ENCODE measurements at regions not wholly inside any gene's neighbourhood (a gene's known extent, or its start where the extent isn't known, plus 50 kb on each side); places are given as distances from the start of the nearest gene placed in this dataset.

- Mint-ChIP-seq H3K9me3 (peaks cover 6% of the 10 kb centered on the region), H3K27me3 (ENCODE audit: low read depth) (no peaks in the 10 kb centered on the region), H3K36me3 (ENCODE audit: insufficient read depth) (no peaks in the 10 kb centered on the region), H3K4me3 (no peak overlapping the region), H3K4me1 (ENCODE audit: low read depth) (no peaks in the 10 kb centered on the region)
- ATAC-seq (no peak), DNase-seq (no peak)
Measured at GRCh38 chr4:60588556-60588955, 611.6 kb upstream of the ADGRL3 start.

- ATAC-seq (no peak), DNase-seq (no peak)
- Mint-ChIP-seq H3K4me3 (no peak overlapping the region), H3K36me3 (ENCODE audit: insufficient read depth) (no peaks in the 10 kb centered on the region), H3K9me3 (peaks cover 6% of the 10 kb centered on the region), H3K27me3 (ENCODE audit: low read depth) (no peaks in the 10 kb centered on the region), H3K4me1 (ENCODE audit: low read depth) (no peaks in the 10 kb centered on the region)
Measured at GRCh38 chr4:60589425-60589824, 610.7 kb upstream of the ADGRL3 start.

- H3K36me3 Mint-ChIP-seq (ENCODE audit: insufficient read depth): no peaks in the 10 kb centered on the region
- DNase-seq (no peak), ATAC-seq (no peak)
- no peaks in the 10 kb centered on the region for H3K4me1 Mint-ChIP-seq (ENCODE audit: low read depth)
- H3K27me3 Mint-ChIP-seq (ENCODE audit: low read depth): no peaks in the 10 kb centered on the region
- H3K9me3 Mint-ChIP-seq: peaks cover 6% of the 10 kb centered on the region
- no peak overlapping the region for H3K4me3 Mint-ChIP-seq
Measured at GRCh38 chr4:60590116-60590515, 610.0 kb upstream of the ADGRL3 start.

- Mint-ChIP-seq H3K27me3 (ENCODE audit: low read depth) (no peaks in the 10 kb centered on the region), H3K4me1 (ENCODE audit: low read depth) (no peaks in the 10 kb centered on the region), H3K36me3 (ENCODE audit: insufficient read depth) (no peaks in the 10 kb centered on the region), H3K4me3 (no peak overlapping the region), H3K9me3 (peaks cover 11% of the 10 kb centered on the region)
- ATAC-seq (no peak), DNase-seq (no peak)
Measured at GRCh38 chr4:60605646-60606354, 594.3 kb upstream of the ADGRL3 start.

- Mint-ChIP-seq H3K36me3 (ENCODE audit: insufficient read depth) (no peaks in the 10 kb centered on the region), H3K27me3 (ENCODE audit: low read depth) (no peaks in the 10 kb centered on the region), H3K9me3 (peaks cover 10% of the 10 kb centered on the region), H3K4me1 (ENCODE audit: low read depth) (no peaks in the 10 kb centered on the region), H3K4me3 (no peak overlapping the region)
- DNase-seq (no peak), ATAC-seq (no peak)
Measured at GRCh38 chr4:60611762-60612496, 588.2 kb upstream of the ADGRL3 start.

GRCh38 chr4:60617731-60618130, 582.4 kb upstream of the ADGRL3 start:
- Mint-ChIP-seq H3K9me3 (peaks cover 13% of the 10 kb centered on the region), H3K4me1 (ENCODE audit: low read depth) (no peaks in the 10 kb centered on the region), H3K4me3 (no peak overlapping the region), H3K36me3 (ENCODE audit: insufficient read depth) (no peaks in the 10 kb centered on the region), H3K27me3 (ENCODE audit: low read depth) (no peaks in the 10 kb centered on the region)
- ATAC-seq: no peak
- DNase-seq: no peak

GRCh38 chr4:60619531-60620305, 580.4 kb upstream of the ADGRL3 start:
- H3K9me3 Mint-ChIP-seq: peaks cover 13% of the 10 kb centered on the region
- no peak overlapping the region for H3K4me3 Mint-ChIP-seq
- no peaks in the 10 kb centered on the region for H3K36me3 Mint-ChIP-seq (ENCODE audit: insufficient read depth)
- no peaks in the 10 kb centered on the region for H3K4me1 Mint-ChIP-seq (ENCODE audit: low read depth)
- DNase-seq: no peak
- ATAC-seq: no peak
- no peaks in the 10 kb centered on the region for H3K27me3 Mint-ChIP-seq (ENCODE audit: low read depth)

- Mint-ChIP-seq H3K4me1 (ENCODE audit: low read depth) (no peaks in the 10 kb centered on the region), H3K36me3 (ENCODE audit: insufficient read depth) (no peaks in the 10 kb centered on the region), H3K27me3 (ENCODE audit: low read depth) (no peaks in the 10 kb centered on the region), H3K9me3 (peaks cover 30% of the 10 kb centered on the region), H3K4me3 (no peak overlapping the region)
- ATAC-seq: no peak
- DNase-seq: no peak
Measured at GRCh38 chr4:60637976-60638375, 562.1 kb upstream of the ADGRL3 start.

GRCh38 chr4:60648774-60649173, 551.4 kb upstream of the ADGRL3 start:
- ATAC-seq: no peak
- peaks cover 19% of the 10 kb centered on the region for H3K9me3 Mint-ChIP-seq
- H3K4me3 Mint-ChIP-seq: no peak overlapping the region
- no peaks in the 10 kb centered on the region for H3K27me3 Mint-ChIP-seq (ENCODE audit: low read depth)
- H3K36me3 Mint-ChIP-seq (ENCODE audit: insufficient read depth): no peaks in the 10 kb centered on the region
- H3K4me1 Mint-ChIP-seq (ENCODE audit: low read depth): no peaks in the 10 kb centered on the region
- no peak for DNase-seq

GRCh38 chr4:60652933-60653332, 547.2 kb upstream of the ADGRL3 start:
- DNase-seq (no peak), ATAC-seq (no peak)
- Mint-ChIP-seq H3K4me3 (no peak overlapping the region), H3K9me3 (peaks cover 29% of the 10 kb centered on the region), H3K36me3 (ENCODE audit: insufficient read depth) (no peaks in the 10 kb centered on the region), H3K27me3 (ENCODE audit: low read depth) (no peaks in the 10 kb centered on the region), H3K4me1 (ENCODE audit: low read depth) (no peaks in the 10 kb centered on the region)

- Mint-ChIP-seq H3K27me3 (ENCODE audit: low read depth) (no peaks in the 10 kb centered on the region), H3K36me3 (ENCODE audit: insufficient read depth) (no peaks in the 10 kb centered on the region), H3K4me1 (ENCODE audit: low read depth) (no peaks in the 10 kb centered on the region), H3K4me3 (no peak overlapping the region), H3K9me3 (peaks cover 16% of the 10 kb centered on the region)
- ATAC-seq (no peak), DNase-seq (no peak)
Measured at GRCh38 chr4:60655356-60655755, 544.8 kb upstream of the ADGRL3 start.

- ATAC-seq (no peak), DNase-seq (no peak)
- Mint-ChIP-seq H3K4me1 (ENCODE audit: low read depth) (no peaks in the 10 kb centered on the region), H3K9me3 (peaks cover 16% of the 10 kb centered on the region), H3K27me3 (ENCODE audit: low read depth) (no peaks in the 10 kb centered on the region), H3K36me3 (ENCODE audit: insufficient read depth) (no peaks in the 10 kb centered on the region), H3K4me3 (no peak overlapping the region)
Measured at GRCh38 chr4:60656171-60656570, 544.0 kb upstream of the ADGRL3 start.

GRCh38 chr4:60657041-60657440, 543.1 kb upstream of the ADGRL3 start:
- no peaks in the 10 kb centered on the region for H3K36me3 Mint-ChIP-seq (ENCODE audit: insufficient read depth)
- H3K27me3 Mint-ChIP-seq (ENCODE audit: low read depth): no peaks in the 10 kb centered on the region
- ATAC-seq (no peak), DNase-seq (no peak)
- no peaks in the 10 kb centered on the region for H3K4me1 Mint-ChIP-seq (ENCODE audit: low read depth)
- peaks cover 20% of the 10 kb centered on the region for H3K9me3 Mint-ChIP-seq
- no peak overlapping the region for H3K4me3 Mint-ChIP-seq

- no peaks in the 10 kb centered on the region for H3K36me3 Mint-ChIP-seq (ENCODE audit: insufficient read depth)
- H3K27me3 Mint-ChIP-seq (ENCODE audit: low read depth): no peaks in the 10 kb centered on the region
- no peaks in the 10 kb centered on the region for H3K4me1 Mint-ChIP-seq (ENCODE audit: low read depth)
- H3K4me3 Mint-ChIP-seq: no peak overlapping the region
- no peak for DNase-seq
- H3K9me3 Mint-ChIP-seq: peaks cover 20% of the 10 kb centered on the region
- ATAC-seq: no peak
Measured at GRCh38 chr4:60657807-60658206, 542.3 kb upstream of the ADGRL3 start.

GRCh38 chr4:60663769-60664168, 536.4 kb upstream of the ADGRL3 start:
- Mint-ChIP-seq H3K27me3 (ENCODE audit: low read depth) (no peaks in the 10 kb centered on the region), H3K4me3 (no peak overlapping the region), H3K9me3 (peaks cover 17% of the 10 kb centered on the region), H3K36me3 (ENCODE audit: insufficient read depth) (no peaks in the 10 kb centered on the region), H3K4me1 (ENCODE audit: low read depth) (no peaks in the 10 kb centered on the region)
- ATAC-seq: no peak
- no peak for DNase-seq

Measured in activated T-cell treated with anti-CD3 and anti-CD28 coated beads, Interleukin-2, amount 50 U/mL, for 4 hours (primary cell).